GM19372 (cell line): ENCODE measurements at regions not wholly inside any gene's neighbourhood (a gene's known extent, or its start where the extent isn't known, plus 50 kb on each side); places are given as distances from the start of the nearest gene placed in this dataset.

Experiments used
- ATAC-seq: cut with Tn5 transposase; IDR thresholded peaks from one replicate; pipeline ENCODE4 v1.9.1; 2021; ENCODE audit warnings: mild to moderate bottlenecking, low read depth, moderate library complexity; ENCODE audit not compliant: unreplicated experiment

GRCh38 chr3:127484601-127485388 lies 105.7 kb downstream of the TPRA1 start:
- ATAC-seq: no peak

- ATAC-seq: no peak
Observed at GRCh38 chr3:127483902-127484591, 106.5 kb downstream of the TPRA1 start.

DNA sequence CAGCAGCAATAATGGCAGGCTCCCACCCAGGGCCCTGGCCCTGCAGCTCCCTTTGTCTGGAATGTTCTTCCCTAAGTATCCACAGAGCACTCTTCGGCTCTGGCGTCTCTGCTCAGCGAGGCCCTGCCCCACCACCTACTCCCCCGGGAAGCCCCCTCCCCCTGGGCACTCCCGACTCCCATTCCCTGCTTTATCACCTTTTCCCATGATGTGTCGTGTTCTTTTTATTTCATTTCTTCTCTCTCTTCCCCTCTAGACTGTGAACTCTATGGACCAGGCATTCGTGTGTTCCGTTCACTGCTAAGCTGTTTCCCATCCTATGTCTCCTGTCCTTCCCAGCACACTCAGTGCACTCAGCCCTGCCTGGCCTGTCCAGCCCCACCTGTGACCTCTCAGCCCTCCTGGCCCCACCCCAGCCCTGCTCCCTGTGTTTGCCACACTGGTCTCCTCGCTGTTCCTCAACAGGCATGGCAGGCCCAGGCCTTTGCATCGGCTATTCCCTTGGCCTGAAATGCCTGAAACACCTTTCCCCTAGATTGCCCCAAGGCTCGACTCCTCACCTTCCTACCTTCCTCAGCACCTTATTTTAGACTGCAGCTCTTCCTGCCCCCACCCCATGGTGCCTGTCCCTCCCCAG lies 107.4 kb downstream of the TPRA1 start:
- no peak for ATAC-seq

DNA sequence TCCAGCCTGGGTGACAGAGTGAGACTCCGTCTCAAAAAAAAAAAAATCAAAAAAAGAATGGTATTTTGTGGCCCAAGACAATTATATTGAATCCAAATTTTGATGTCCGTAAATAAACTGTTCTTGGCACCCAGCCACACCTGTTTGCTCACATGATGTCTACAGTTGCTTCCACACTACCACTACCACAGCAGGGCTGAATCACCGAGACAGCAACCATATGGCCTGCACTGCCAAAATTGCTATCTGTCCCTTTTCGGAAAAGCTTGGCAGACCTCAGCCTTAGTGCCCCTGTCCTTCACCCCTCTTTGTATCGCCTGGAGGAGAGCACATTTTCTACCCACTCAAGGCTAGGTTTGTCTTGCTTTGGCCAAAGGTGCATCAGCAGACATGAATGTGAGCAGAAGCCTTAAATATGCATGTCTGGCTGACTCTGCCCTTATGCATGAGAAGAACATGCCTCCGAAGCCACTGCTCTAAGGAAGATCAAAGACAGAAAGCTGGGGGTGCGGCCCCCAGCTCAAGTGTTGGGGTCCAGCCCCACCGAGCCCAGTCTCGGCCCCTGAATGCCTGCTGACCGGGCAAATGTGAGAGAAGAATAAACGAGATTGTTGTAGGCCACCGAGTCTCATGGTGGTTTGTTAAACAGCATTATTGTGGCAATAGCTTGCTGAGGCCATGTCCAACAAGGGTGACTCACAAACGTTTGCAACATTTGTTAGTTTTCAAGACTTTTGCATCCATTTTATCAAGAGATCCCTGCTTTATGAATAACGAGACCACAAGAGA lies 108.1 kb downstream of the TPRA1 start:
- ATAC-seq: no peak

DNA sequence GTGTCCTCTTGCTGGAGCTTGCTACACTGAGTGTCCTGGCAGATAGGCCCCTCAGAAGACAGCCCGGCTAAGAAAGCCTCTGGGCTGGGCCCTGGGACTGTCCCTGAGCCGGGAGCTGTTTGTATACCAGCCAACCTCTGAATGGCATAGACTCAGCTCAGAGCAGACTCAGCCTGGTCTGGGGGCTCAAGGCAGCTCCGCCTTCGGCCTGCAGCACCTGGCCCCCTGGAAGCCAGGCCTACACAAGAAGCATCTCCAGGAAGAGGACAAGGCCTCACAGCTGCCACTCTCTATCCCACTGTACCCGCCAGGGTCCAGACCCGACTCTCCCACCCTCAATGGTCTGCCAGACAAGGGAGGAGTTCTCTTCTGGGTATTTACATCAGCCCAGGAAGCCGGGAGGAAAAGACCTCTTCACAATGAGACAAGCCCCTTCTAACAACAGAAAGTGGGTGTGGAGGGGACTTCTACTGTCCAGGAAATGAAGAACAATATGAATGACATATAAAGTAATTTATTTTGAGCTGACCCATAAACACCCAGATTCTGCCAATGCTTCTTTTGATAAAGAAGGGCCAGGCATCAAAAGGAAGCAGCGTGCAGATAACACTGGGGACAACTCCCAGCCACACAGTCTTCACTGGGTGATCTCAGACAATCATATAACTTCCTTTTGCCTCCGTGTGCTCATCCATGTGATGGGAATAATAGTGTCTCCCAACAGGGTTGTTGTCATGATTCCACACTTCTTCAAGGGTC lies 110.2 kb downstream of the TPRA1 start:
- ATAC-seq: no peak

DNA sequence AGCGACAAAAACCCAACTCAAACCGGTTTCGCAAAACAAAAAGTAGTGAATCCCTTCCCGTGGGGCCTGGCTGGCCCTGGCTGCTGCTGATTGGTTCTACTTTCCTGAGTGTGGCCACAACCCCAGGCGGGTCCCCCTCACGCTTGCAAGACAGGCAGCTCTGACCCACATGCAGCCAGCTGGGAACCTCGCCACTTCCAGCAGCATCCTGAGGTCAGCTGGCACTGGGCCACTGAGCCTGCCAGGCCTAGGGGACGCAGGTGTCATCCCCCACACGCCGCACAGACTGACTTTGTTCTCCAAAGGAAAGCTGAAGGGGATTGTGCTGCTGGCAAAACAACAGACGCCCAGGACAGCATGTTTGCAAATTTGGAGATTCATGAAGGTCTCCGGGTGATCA lies 111.1 kb downstream of the TPRA1 start:
- ATAC-seq: no peak

- ATAC-seq: no peak
Observed at GRCh38 chr3:127478922-127479321, 111.6 kb downstream of the TPRA1 start.

DNA sequence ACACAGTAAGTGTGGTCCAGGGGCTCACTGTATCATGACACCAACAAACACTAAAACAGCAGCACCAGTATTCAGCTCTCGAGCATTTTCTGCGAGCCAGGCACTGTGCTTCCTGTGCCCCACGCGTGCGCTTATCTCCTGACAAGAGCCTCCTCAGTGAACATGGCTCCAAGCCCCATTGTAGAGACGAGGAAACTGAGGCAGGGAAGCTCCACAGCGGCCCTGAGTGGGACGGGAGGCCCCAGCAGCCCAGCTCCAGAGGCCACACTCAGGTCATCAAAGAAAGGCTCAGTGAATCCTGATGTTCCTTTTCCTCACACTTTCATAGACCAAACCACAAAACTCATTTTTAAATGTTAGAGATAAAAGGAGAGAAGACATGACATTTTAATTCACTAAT lies 113.1 kb downstream of the TPRA1 start:
- no peak for ATAC-seq

- ATAC-seq: no peak
Observed at GRCh38 chr3:127476936-127477335, 113.6 kb downstream of the TPRA1 start.

DNA sequence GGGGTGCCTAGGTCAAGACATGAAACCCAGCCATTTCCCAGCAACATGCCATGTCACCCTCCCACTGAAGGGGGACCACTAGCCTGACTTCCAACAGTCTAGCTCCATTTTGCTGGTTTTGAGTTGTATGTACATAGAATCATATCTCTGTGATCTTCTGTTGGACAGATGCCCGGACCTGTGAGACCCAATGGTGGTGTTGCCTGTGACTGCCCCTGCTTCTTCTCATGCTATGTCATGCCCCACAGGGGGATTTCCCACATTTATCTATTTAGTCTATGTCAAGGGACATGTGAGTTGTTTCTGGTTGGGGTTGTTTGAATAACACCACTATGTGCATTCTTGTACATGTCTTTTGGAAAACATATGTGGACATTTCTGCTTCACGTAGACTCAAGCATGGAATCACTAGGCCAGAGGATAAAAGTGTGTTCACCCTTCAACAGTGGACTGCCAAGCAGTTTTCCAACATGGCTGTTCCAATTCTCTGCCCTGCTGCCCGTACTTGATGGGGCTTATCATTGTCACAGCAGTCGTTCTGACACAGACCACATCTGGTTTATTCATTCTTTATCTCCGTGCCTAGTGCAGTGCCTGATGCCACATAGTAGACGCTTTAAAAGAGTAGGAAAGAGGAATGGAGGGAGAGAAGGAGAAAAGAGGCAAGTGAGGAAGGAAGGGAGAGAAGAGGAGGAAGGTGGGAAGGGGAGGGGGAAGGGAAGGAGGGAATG lies 114.4 kb downstream of the TPRA1 start:
- no peak for ATAC-seq

- no peak for ATAC-seq
Observed at GRCh38 chr3:127475391-127475790, 115.1 kb downstream of the TPRA1 start.

DNA sequence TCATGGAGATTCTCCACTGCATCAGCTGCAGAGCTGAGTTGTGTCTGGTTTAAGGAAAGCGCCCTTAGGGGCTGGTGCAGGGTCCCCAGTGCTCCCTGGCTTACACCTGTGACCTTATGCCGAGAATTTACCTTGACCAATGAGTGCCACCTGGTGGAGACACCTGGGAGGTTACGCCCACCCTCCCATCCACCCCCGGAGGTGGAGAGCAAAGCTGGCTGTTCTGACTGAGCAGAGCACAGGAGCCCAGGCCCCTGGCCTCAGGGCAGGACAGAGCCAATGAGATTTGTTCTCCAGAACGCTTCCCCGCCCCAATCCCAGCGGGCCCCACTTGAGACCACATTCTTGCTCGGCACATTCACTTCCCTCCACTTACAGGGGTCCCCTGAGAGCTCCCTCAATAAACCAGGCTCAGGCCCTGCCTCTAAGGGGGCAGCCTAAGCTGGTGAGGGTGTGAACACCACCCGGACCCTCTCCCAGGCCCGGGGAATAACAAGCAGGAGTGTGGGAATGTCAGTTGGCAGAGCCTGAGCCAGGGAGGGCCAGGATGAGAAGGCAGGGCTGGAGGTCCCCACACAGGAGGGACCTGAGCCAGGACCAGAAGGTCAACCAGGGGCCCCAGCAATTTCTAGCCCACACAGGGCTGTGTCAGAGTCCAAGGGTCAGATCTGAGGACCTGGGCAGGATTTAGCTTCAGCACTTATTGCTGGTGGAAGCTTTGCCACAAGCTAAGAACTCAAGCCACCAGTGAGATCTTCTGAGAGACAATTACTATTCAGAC lies 117.1 kb downstream of the TPRA1 start:
- ATAC-seq: no peak

- no peak for ATAC-seq
Observed at GRCh38 chr3:127472506-127472905, 118.0 kb downstream of the TPRA1 start.

DNA sequence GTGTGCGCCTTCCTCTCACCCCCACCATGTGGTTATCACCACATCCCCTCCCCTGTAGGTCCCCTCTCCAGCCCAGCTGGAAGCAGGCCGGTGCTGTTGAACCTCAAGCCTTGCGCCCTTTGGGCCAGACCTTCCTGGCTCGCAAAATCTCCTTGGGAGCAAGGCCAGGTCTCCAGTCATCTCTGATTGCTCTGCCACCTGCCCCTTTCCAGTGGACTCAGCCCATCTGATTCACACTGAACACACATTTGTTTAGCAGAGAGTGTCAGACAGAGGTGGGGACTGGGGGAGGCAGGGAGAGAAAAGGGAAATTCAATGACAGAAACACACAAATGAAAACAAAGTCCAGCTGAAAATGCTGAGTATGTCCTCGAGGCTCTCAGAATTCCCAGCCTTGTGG lies 119.4 kb downstream of the TPRA1 start:
- ATAC-seq: no peak

GRCh38 chr3:127469760-127470159 lies 120.8 kb downstream of the TPRA1 start:
- no peak for ATAC-seq

DNA sequence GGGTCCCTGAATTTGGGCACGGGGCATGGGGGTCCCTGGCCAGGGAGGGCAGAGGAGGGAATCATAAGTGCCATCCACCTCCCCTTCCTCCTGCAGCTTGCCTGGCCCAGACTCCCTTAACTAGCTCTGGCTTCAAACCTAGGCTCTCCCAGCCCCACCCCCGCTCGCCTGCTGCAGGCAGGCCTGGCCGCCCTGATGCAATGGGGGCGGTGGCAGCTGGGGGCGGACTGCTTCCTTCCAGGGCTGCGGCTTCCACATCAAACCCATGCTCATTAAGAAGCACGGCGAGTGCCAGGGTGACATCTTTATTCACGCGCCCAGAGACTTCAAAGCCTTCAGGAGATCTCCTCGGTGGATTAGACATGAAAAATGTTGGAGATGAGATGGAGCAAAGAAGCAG lies 123.1 kb downstream of the TPRA1 start:
- no peak for ATAC-seq

- no peak for ATAC-seq
Observed at GRCh38 chr3:127464642-127465041, 125.9 kb downstream of the TPRA1 start.

GRCh38 chr3:127462111-127462655 lies 128.3 kb downstream of the TPRA1 start:
- ATAC-seq: no peak
